HS-5 (cell line): ENCODE measurements at regions not wholly inside any gene's neighbourhood (a gene's known extent, or its start where the extent isn't known, plus 50 kb on each side); places are given as distances from the start of the nearest gene placed in this dataset.

Experiments
- DNase-seq: peaks from one replicate; pipeline ENCODE4 v3.0.0-alpha.2; 2012; ENCODE audit warnings: low read depth

DNA sequence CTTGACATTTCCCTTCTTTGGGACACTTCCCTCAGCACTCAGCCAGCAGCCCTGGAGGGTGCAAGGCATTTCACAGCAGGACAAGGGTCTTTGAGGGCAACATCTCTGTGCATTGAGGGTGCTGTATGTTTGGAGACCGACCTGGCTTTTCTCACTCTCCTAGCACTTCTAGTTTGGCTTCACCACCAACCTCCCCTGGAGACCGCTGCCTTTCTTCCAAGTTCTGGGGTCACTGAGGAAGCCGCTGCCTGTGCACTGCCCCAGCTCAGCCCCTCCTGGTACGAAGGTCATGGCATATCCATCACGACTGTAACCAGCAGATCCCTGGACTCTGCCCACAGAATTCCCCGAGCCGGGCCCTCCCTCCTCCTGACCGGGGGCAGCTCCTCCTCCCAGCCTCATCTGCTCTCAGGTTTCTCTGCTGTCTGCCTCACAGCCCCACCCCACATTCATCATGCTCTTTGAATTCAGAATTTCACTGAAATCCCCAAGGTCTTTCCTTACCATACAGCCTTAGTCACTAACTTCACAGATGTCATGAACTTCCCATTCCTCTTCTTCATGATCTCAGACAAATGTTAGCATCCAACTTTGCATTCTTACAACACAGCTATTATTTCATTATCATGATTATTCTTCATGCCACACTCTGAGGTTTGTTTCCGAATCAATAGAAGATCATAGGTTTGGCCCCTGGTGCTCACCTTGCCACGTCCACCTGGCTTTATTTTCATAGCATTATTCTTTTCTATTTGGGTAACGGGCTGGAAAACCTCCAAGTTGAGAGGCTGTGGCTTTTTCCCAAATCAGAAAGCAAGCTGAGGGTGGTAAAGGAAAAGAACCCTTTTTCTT is 113.0 kb upstream of the COPS8 start:
- DNase-seq, result peak; percentile 97

DNA sequence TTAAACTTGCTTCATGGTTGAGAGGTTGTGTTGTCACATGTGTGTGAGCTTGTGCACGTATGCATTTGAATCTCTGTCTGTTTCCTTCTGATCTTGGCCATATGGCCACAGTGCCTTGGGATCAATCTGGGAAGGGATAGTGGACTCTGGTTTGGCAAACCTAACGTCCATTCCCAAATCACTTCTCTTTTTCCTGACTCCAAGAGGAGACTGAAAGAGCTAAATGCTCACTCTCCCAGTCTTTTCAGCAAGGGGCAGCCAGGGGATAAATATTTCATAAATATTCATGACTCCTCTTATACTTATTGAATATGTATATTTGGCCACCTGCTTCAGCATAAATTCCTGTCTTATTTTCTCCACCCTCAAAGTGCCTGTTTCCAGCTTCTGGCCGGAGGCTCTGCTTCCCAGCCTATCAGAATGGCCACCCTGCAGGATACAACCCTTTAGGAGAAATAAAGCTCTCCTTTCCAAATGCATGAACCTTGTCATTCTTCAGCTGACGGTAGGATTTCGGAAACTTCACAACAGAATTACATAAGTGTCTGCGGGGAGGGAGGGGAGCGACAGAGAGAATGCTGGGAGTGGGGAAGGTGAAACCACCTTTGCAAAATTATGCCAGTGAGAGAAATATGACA is 112.2 kb upstream of the COPS8 start:
- no peak for DNase-seq

DNA sequence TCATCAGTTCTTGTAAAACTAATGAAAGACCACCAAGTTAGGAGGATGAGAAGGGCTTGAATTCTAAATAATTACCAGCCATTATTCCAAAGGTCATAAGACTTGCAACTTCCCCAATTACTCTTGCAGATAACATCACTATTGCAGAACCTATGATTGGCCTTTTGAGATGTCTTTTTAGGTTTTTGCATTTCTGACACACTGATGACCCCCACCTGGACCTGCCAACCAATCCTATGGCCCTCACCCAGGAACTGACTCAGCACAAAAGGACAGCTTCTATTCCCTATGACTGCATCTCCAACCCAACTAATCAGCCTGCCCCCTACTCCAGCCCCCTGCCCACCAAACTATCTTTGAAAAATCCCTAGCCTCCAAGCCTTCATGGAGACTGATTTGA is 111.5 kb upstream of the COPS8 start:
- no peak for DNase-seq

DNA sequence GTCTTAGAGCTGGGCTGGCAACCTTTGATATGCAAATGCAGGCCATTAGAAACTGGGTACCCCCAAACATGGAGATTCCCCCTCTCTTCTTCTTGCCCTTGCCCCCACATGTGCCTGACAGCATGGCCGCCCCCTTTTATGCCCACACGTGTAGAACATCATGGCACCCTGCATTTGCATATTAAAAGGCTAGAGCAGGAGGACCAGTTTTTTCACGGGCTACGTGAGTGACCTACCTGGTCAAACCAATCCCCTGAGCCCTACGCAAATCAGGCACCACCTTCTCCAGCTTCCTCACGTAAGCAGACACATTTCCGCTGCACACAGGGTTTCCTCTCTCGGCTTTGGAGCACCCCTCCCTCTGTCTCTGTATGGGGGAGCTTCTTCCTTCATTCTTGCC is 110.9 kb upstream of the COPS8 start:
- no peak for DNase-seq

DNA sequence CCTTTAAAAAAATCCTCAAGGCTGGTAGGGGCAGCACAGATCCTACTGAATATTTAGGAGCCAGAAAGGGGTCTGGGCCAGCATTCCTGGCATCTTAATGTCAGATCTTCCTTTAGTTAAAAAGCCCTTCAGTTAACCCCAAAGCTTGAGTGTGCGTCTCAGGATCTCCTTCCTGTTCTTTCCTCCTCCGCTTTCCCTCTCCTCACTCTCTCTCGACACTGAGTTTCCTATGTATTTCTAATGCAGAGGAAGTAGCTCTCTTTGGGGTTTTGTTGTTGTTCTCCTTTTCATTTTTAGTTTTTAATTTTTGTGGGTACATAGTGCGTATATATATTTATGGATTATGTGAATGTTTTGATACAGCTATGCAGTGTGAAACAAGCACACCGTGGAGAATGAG is 109.9 kb upstream of the COPS8 start:
- no peak for DNase-seq

DNA sequence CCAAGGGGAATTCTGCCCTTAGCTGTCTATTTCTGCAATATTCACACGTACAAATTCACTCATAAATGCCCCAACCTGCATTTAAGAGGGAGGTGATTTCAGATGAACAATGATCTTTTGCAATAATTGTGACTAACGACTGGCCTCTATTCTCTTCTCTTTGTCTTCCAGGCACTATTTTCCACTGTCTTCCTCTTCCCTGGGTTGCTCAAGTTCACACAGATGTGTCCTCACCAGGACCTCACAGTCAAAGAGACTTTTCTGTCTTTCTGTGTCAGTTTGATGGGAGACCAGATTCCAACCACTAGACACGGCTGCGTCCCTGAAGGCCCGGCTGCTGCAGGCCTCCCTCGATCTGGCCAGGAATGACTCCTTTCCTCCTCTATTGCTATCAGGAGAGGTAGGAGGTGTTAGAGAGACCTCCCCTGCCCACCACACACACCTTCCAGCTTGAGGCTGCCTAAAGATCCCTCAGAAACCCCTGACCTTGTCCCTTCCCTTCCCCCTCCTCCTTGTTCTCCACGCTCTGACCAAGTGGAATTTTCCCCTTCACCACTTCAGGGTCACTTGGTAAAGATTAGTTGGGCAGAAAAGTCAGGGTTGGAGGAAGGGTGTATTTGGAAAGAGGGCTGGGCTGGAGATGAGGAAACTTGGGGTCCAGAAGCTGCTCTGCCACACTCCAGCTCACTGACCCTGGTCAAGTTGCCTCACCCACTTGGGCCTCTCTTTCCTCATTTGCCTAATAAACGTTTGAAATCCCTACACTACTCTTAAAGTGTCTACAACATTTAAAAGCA is 109.2 kb upstream of the COPS8 start:
- DNase-seq, result no peak

DNA sequence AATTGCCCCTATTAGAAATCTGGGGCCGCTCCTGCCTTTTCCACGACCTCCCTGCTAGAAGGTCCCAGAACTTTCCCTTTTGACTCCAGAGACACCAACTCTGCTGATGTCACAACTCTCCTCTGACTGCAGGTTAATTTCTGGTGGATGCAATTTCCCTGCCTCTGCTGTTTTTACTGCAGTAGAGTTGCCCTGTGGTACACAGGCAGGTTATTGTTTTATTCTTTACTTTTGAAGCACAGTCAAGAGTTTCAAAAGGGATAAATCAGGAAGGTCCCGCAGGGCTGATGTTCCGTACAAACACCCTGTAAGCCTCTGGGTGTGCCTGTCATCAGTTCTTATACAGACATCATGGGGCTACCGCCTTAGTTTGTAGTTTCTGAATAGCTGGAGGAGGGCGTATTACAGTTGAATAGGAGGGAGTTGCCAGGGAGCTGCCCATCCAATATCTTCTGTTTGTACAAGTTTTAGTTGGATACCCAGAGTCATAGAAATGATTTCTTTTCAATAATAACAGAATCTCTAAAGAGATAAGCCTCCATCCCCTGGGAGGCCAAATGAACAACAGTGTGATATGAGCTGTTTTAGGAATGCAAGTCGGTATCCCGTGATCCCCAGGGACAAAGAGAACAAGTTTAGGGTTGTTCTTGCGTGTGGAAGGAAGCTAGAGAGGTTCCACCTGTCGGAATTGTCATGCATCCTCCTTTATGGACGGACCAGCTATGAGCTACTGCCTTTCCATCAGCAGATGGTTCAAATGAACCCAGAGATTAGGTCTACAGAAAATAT is 108.4 kb upstream of the COPS8 start:
- DNase-seq, result no peak

DNA sequence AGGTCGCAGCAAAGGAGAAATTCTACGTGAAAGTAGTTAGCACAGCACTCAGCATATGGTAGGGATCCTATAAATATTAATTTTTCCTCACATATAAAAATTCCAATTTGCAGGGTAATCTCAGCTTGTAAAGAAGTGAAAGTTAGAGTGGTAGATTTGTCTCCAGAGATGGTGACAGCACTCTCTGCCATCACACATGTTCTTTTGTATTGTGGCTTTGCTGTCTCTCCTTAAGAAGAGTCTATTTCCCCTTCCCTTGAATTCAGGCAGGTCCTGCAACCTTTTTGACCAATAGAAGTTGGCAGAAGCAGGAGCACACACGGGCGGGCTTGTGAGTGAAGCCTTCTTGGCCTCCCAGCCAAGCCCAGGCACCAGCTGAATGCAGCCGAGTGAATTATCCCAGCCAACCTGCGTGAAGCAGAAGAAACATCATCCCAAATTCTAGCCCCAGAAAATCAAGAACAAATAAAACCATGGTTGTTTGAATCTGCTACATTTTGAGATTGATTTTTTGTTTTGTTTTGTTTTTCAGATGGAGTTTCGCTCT is 107.8 kb upstream of the COPS8 start:
- DNase-seq, result no peak

DNA sequence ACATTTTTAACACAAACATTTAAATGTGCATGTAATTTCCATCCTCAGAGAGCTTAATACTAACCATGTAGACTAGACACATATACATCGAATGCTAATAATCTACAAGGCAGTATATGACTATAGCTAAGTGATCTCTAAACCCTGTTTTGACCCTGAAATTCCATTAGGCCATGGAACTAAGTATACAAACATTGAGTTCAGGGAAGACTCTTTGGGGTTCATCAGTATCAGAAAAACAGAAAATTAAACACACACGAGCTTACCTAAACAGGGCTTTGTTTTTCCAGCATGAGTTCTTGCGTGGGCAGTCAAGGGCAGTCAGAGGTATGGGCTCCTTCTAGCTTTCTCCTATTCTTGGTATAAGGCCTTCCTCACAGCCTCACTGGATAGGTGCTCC is 106.0 kb upstream of the COPS8 start:
- DNase-seq, result no peak

DNA sequence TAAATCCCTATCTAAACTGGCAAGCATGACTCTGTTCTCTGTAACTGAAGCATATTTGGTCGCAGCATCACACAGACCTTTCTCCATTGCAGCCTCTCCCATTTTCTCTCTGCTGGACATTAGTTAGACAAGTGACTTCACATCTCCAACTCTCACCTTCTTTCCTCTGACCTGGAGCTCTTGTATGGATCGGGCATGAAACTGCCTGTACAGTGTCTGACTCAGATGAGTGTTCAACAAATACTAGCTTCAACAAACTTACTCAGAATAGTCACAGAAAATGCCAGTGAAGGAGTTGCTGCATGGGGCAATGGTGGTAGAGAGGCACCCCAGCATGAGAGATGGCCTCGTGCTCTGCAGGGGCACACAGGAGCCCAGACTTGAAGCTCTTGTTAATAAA is 104.7 kb upstream of the COPS8 start:
- DNase-seq, result no peak

DNA sequence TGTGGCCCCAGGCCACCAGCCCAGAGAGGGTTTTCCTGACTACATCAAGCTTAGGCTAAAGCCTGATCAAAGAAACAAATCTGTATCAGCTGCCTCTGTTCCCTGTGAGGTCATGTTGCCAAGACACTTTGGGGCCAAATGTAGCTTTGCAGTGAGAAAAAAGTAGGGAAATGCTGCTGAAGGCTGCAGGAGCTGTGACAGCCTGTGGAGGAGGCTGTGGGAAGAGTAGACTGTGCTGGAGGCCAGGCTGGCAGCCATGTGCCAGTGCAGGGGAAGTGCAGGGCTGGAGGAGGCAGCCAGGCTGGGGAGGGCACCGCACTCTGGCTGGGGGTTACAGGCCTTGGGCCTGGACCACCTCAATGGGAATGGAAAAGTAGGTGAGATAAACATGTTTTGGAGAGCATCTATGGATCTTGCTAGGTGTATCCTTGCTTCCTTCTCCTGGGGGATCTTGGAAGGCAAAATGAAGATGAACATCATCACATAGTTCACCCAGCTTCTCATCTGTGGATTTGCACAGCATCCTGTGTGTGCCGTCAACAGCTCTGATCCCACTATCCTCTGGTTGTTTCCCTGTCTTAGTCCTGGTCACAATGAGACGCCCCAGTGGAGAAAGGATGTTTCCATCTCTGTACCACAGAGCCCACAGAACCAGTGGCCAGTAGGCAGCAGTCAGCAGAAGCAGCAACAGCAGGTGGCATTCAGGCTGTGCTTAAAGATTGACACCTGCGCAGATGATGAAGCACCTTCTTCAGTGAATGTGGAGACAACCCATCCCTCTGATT is 103.8 kb upstream of the COPS8 start:
- DNase-seq, result no peak

DNA sequence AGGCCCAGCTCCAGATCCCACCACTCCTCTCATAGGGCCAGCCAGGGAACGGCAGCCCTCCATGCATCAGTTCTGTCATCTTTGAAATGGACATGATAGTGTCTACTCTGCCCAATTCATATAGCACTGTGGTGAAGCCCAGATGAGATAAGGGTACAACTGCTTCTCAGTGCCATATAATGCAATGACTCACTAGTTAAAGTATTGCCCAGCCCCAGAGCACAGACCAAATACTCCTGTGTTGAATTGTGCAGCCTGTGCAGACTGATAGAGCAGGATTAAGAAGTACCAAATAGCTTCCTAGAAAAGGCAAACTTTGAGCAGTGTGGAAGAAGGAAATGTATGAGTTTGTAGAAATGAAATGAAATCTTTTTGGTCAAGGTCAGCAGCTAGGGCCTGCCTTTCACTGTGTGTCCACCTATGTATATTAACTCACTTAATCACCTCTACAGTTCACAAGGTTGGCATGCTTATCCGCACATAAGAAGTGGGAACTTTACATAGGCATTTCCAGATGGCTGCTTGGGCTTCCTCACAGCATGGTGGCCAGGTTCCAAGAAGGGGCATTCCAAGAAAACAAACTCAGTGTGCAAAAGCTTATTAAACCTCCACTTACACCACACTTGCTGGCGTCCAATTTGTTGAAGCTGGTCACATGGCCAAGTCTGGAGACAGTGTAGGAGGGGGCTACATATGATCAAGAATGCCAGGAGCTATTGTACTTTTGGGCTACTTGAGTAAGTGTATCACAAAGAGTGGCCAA is 102.8 kb upstream of the COPS8 start:
- DNase-seq, result no peak

DNA sequence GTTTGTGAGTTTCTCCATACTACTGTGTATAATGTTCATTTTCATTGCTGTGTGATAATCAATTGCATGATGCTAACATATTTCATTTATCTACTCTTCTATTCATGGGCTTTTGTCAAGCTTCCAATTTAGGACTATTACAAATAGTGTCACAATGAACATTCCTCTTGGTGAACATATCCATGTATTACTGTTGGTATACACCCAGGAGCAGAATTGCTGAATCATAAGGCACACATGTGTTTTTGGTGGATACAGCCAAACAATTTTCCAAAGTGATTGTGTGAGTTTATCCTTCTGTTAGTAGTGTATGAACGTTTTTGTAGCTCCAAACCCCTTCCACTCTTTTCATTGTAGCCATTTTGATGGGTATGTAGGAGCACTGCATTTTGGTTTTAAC is 101.6 kb upstream of the COPS8 start:
- peak; percentile 29 for DNase-seq

DNA sequence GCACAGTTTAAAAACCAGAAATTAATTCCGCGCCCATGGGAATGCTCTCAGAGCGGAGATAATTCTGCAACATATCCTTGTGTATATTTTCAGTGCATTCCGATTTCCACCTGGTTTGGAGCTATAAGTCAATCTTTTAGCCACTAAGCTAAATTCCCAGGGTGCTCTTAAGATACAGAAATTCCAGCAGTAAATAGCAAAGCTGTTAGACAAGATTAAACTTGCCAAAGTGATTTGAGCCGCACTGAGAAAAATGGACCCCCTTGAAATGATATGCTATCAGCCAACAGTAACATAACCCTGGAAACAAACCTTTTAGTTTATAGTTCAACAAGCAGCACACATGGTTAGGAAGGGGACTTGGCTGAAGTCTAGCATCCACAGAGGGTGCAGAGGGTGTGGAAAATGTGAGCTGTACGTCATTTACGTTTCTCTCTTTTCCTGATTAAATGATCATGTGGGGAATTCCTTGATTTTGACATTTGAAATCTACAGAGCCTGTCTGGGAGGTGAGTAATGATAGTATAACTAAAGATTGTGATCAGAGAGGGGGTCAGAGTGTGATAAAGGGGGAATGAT is 99.8 kb upstream of the COPS8 start:
- DNase-seq, result no peak

DNA sequence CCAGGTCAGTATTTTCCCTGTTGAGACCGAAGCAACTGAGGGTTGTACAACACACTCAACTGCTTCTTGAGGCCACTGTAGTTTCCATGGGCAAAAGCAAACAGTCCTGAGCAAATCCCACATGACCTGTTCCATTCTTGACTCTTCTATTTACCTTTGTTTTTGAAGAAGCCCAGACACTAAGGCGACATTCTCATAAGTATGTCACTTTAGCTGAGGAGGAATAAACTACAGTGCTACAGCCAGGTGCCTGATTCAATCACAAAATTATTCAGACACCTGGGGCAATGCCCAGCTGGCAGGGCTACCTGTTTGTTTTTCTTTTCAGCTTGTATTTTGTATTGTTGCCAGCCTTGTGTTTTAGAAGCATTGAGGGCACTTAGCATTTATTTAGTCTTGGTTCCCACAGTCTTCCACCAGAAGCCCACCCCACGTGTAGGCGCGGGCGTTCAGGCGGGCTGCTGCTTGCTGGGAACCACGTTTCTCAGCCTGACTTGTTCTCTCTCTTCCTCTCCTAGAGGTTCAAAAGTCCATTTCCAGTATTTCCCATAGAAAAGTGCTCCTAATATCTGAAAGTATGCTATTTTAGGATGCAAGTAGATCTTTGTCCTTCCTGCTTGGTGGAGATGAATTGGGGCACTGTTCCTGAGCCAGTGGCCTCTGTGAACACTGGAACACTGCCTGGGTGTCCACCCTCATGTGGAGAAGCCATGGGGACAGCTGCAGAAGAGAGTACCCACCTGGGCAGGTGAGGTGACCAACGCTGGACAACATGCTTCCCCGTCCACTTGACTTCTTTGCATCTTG is 99.0 kb upstream of the COPS8 start:
- DNase-seq, result no peak

DNA sequence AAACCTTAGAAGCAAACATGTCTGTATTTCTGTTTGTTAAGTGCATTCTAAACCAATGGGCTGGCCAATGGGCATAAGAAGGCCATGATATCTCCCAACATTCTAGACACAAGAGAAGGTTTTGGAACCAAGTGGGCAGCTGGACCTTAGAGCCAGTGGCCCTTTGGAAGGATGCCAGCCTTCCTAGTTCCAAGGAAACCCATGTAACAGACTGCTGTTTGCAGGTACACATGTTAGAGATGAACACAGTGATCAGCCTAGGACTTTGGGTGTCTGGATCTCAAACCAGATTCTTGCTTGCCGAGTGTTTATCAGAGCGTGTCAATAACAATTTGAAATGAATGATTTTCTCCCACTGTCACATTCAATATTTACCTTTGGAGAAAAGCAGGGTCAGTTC is 97.5 kb upstream of the COPS8 start:
- no peak for DNase-seq

DNA sequence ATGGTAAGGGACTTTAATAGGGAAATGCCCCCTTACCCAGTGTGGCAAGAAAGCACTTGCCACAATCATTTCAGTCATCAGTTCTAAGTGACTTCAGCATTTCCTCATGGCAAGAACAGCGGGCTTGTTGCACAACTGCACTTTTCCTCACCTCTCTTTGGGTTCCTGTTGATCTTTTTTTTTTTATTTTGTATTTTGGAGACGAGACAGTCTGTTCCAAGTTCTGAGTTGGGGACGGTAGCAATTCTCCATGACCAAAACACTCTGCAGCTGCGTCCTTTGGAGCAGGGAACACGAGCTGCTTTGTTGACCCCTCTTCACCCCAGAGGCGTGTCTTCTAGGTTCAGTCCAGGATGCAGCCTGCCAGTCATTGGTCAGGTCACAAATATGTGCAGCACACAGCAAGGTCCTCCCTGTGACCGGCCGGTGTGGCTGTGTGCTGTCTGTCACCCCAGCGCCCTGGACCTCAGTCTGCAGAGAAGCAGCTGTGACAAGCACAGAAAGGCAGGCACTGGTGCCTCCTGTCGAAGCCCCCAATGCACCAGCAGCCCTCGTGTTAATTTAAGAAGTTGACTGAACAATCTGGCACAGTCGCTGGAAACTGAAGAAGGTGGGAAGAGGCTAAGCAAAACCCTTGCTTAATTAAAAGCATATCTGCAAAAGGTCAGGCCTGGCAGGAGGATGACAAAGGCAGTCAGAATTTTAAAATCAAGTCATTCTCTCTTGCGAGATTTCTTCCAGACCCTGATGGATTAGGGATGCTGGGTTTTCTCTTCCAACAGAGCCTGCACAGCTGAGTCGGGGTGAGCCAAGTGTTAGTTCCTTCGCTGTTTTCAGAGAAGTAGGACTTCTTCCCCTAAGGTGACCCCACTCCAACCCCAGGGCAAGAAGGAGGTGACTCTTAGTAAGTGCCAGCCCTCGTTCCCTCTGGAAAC is 96.7 kb upstream of the COPS8 start:
- no peak for DNase-seq

DNA sequence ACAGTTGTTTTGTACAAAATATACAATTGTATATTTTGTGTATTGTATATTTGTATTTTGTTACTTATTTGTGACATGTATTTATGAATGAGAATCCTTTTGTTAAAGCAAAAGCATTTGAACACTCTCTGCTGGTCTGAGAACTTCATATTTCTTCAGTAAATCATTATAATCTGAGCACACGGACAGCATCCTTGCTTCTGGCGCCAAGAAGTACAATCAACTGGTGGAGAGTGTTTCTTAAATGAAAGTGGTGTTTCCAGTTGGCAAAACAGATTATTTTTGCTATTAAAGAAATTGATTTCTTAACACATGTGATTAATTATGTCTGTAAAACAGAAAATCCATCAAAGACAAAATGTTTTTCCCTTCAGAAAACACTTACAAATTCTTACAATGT is 95.1 kb upstream of the COPS8 start:
- DNase-seq, result no peak
